Kidney epithelial cell (primary cell): ENCODE measurements at regions not wholly inside any gene's neighbourhood (a gene's known extent, or its start where the extent isn't known, plus 50 kb on each side); places are given as distances from the start of the nearest gene placed in this dataset.

ENCODE experiments used
- DNase-seq: peaks from one replicate; pipeline ENCODE4 v3.0.0-alpha.2; 2010; ENCODE audit warnings: low read depth
- H3K27me3 ChIP-seq: 2 replicates; pipeline ENCODE4 v1.6.0; 2011; ENCODE audit warnings: low read length; ENCODE audit not compliant: control insufficient read depth, insufficient read depth
- H3K36me3 ChIP-seq: 2 replicates; pipeline ENCODE4 v1.5.1; 2011; ENCODE audit warnings: low read length; ENCODE audit not compliant: control insufficient read depth, insufficient read depth
- H3K4me3 ChIP-seq: 2 replicates; pipeline ENCODE4 v1.5.1; 2011; ENCODE audit warnings: low read depth, mild to moderate bottlenecking, control low read depth, low read length
- TF ChIP-seq, protein P1 (sequence below): IDR thresholded peaks from 2 replicates; pipeline ENCODE4 v1.5.1; 2011; ENCODE audit warnings: mild to moderate bottlenecking, moderate library complexity, low read length, control low read depth, inconsistent platforms; ENCODE audit not compliant: insufficient read depth, poor library complexity, severe bottlenecking

DNA sequence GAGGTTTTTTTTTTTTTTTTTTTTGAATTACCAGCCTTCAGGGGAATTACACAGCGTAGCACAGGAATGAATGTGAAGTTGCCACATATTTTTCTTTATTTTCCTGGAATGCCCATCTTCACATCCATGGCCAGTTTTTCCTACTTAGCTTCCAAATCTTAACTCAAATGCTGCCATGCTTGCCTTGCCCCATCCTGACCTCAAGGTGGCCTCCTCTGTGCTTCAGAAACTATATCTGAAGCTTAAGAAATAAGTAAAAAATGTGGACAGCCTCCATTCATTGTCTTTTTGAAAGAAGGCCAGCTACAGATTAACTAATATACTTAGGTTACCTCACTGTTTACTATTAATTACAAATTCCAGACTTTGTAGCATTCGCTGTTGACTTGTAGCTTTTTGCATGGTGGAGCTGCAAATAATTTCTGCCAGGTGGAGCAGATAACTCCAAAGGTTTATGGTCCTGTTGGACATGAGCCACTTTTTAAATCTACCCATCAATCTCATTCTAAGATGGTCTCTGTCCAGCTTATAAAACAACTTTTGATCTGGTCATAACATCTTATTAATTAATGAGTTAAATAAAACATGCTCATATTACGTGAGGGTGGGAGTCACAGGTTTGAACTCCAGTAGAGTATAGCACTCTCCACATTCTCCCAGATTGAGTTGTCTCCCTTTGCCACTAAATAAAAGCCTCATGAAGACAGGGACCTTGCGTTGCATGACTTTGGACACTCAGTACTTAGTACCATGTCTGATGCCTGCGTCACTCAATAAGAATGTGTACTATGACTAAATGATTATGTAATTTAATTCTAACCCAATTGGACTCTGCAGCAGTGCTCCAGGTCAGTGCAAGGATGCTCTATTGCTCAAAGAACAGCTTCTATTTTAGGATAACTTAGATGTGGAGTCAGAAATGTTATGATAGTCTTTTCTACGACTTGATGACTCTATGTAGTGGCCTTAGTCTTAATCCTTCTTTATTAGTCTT is 678.6 kb upstream of the CITED2 start:
- Histone ChIP-seq H3K4me3 (no peak overlapping the region), H3K27me3 (no peaks in the 10 kb centered on the region), H3K36me3 (no peaks in the 10 kb centered on the region)
- TF ChIP-seq, protein P1, sequence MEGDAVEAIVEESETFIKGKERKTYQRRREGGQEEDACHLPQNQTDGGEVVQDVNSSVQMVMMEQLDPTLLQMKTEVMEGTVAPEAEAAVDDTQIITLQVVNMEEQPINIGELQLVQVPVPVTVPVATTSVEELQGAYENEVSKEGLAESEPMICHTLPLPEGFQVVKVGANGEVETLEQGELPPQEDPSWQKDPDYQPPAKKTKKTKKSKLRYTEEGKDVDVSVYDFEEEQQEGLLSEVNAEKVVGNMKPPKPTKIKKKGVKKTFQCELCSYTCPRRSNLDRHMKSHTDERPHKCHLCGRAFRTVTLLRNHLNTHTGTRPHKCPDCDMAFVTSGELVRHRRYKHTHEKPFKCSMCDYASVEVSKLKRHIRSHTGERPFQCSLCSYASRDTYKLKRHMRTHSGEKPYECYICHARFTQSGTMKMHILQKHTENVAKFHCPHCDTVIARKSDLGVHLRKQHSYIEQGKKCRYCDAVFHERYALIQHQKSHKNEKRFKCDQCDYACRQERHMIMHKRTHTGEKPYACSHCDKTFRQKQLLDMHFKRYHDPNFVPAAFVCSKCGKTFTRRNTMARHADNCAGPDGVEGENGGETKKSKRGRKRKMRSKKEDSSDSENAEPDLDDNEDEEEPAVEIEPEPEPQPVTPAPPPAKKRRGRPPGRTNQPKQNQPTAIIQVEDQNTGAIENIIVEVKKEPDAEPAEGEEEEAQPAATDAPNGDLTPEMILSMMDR = peak; percentile 33
- no peak for DNase-seq

DNA sequence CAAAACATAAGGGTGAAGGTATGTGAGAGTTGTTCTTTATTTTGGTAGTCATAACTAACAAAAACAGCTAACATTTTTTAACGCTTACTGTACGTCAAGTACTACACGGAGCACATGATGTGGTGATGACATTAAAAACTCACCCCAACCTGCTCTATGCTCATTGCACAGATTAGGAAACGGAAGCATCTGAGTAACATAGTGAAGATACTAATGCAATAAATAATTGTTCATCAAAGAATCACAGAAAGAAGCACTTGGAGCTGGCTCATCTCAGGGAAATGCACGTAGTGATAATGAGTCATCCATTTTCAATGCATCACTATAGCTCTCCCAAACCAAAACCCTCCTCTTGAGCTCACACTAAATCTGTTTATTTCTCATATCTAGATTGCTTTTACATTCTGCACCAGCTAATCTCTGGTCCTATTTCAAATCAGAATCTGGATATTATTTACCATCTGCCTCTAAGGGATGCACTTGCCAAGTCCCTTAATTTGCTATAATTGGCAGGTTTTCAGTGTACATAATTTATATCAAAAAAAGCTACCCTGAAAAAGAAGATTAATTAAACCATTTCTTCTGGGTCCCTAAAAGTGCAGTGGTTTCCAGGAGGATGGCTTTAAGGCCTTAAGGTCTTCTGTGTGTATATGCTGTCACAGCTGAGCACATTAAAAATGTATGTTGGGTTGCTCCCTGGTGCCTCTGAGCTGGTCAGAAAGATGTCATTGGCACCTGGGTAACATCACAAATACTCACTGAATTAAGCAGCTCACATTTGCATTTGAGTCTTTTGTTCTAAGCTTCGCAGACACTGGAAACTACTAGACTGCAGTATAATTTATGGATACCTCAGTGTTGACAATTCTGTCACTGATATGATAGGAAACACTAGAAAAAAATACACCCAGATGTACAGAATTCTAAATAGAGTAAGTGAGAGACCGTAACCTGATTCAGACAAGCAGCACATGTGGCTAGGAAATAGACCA is 677.4 kb upstream of the CITED2 start:
- TF ChIP-seq, protein P1 = no peak
- Histone ChIP-seq H3K36me3 (no peaks in the 10 kb centered on the region), H3K4me3 (no peak overlapping the region), H3K27me3 (no peaks in the 10 kb centered on the region)
- no peak for DNase-seq

DNA sequence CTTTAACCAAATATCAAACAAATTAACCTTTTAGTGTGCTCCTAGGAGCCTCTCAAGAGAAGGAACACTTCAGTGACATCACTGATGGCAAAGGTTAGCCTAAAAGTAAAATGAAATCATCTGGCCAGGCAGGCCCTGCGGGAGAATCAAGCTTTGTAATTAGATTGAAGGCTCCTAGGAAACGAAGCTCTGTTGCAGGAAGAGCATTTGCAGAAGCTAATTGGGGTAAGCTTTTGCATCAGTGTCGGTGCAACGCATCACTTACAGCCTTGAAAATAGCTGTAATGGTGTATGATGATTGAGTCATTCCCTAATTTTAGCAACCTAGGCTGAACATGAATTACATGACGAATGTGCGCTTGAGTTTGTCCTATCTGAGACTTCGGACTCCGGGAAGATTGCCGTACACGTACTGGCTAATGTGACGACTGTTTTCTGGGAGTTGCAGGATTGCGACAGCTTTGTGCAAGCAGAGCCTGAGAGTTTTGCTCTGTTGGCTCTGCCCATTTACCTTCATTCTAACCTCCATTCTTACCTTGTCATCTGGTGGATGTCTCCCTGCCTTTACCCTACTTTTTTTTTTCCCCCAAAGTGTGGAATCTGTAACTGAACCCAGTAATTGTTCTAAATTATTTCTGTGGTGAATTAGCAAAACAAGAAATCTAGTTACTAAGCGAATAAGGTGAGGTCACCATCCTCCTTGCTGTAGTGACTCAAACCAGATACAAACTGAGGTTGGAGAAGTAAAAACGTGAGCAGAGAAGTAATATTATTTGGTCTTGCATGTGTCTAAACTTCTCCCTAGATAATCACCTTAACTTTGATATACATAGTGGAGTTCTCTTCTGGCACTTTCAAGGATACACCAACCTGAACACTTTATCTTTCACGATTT is 675.9 kb upstream of the CITED2 start:
- TF ChIP-seq, protein P1 = no peak

DNA sequence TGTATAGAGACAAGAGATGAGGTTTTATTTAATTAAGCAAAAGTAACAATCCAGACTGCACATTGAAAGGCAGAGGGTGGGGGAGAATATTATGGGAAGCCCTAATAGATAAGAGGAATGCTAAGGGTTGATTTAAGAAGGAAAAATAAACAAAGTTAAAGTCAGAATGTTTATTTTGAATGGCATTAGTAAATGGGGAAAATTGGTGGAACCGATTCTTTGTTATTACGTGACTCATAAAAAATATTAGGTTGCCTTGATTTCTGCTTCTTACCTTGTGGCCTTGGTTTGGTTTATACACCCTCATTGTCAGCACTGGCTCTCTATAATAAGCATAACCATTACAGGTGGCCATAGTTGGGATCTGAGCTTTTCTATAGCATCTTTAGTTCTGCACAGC is 674.8 kb upstream of the CITED2 start:
- Histone ChIP-seq H3K36me3 (no peaks in the 10 kb centered on the region), H3K27me3 (no peaks in the 10 kb centered on the region), H3K4me3 (no peak overlapping the region)
- no peak for DNase-seq
- TF ChIP-seq, protein P1 = no peak

More for the DNA sequence above, 675.9 kb upstream of the CITED2 start:
- no peaks in the 10 kb centered on the region for H3K36me3 ChIP-seq
- no peaks in the 10 kb centered on the region for H3K27me3 ChIP-seq
- no peak overlapping the region for H3K4me3 ChIP-seq
- DNase-seq = no peak

DNA sequence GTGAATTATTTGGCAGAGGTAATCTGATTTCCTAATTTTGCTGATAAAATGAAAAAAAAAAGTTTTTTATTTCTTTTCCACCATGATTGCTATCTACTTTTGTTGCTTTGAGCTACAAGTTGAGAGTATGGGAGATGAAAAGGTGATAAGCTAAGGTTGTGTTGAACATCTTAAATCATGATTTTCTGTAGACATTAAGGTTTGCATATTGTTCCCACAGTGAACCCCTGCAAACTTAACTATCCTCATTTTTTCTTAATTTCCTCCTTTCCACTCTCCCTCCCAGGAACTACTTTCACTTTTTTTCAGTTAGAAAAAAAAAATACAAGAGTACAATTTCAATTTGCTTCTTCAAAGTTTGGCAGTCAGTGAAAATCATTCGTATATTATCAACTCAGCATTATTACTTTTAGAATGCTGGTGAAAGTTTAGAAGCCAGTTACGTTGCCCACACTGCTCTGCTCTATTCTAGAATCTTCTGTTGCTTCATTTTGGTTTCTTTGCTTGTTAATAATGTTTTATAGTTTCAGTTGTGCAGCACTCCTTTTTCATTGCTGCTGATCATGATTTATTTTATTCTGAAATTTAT is 673.8 kb upstream of the CITED2 start:
- TF ChIP-seq, protein P1 = no peak
- no peaks in the 10 kb centered on the region for H3K27me3 ChIP-seq
- H3K36me3 ChIP-seq = no peaks in the 10 kb centered on the region
- H3K4me3 ChIP-seq = no peak overlapping the region
- DNase-seq = no peak
